ENCODE measurements at regions not wholly inside any gene's neighbourhood (a gene's known extent, or its start where the extent isn't known, plus 50 kb on each side); places are given as distances from the start of the nearest gene placed in this dataset.

DNA sequence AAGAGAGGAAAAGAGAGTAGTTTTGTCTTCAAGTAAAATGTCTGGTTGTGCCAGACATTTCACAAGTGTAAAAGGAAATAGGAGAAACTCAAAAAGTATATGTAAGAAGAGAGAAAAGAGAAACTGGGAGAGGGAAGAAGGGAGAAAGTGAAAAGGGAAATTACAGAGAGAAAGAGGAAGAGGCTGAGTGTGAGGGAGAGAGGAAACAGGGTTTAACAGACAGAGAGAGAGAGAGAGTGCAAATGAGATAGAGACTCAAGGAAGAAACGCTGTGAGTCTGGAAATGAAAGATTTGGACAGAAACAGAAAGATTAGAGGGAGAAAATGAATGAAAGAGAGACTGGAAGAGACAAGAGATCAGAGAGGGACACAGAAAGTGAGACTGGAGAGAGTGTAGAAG, 806.2 kb downstream of the PLA2G4A start:
- CTCF ChIA-PET: no interaction called here
- TF ChIP-seq, protein P1, sequence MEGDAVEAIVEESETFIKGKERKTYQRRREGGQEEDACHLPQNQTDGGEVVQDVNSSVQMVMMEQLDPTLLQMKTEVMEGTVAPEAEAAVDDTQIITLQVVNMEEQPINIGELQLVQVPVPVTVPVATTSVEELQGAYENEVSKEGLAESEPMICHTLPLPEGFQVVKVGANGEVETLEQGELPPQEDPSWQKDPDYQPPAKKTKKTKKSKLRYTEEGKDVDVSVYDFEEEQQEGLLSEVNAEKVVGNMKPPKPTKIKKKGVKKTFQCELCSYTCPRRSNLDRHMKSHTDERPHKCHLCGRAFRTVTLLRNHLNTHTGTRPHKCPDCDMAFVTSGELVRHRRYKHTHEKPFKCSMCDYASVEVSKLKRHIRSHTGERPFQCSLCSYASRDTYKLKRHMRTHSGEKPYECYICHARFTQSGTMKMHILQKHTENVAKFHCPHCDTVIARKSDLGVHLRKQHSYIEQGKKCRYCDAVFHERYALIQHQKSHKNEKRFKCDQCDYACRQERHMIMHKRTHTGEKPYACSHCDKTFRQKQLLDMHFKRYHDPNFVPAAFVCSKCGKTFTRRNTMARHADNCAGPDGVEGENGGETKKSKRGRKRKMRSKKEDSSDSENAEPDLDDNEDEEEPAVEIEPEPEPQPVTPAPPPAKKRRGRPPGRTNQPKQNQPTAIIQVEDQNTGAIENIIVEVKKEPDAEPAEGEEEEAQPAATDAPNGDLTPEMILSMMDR (IDR thresholded peaks at IDR 0.05): no peak
- TF ChIP-seq HOXB13 (CRISPR knock-in tag; IDR thresholded peaks at IDR 0.05; ENCODE audit: low read depth) (no peak), HOXA7 (CRISPR knock-in tag; IDR thresholded peaks at IDR 0.05) (no peak)
- FAIRE-seq: no peak

DNA sequence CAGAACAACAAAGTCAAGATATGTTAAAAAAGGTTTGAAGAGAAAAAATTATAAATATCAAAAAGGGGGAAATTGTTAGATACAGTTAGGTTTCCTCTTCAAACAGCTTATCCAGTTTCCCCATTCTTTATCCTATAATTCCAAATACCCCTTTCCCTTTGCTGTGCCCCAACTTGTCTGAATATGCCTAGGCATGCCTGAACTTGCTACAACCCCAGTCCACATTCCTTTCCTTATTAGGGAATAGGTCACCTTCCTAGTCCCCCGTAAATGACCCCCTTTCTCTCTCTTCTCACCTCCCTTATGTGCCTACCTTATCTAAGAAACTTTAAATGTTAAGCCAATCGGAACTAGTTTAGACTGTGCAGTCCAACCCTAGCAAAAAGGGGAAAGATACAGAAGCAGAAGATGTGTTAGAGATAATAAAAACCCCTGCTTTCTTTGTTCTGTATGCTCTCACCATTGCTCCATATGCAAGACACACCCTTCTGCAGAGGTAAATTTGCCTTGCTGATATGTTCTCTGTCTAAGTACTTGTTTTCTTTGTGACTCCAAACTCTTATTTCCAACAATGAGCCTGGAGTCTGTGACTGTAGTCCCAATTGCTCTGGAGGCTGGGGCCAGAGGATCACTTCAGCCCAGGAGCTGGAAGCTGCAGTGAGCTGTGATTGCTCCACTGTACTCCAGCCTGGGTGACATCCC, 810.1 kb downstream of the PLA2G4A start:
- 47% methylated on average over 2 of the region's 2 CpGs for WGBS (ENCODE audit: missing lambda C conversion rate)
- Histone ChIP-seq H3K4me3 (no peak overlapping the region), H3K4me1 (no peaks in the 10 kb centered on the region), H3K27ac (no peak overlapping the region), H3K4me2 (no peak overlapping the region), H3K9me3 (no peaks in the 10 kb centered on the region)
- FAIRE-seq (no peak), ATAC-seq (no peak), DNase-seq (ENCODE audit: low read depth in 1 of 2, low spot score in 1 of 2) (no peak)
- TF ChIP-seq, protein P2, sequence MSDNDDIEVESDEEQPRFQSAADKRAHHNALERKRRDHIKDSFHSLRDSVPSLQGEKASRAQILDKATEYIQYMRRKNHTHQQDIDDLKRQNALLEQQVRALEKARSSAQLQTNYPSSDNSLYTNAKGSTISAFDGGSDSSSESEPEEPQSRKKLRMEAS (IDR thresholded peaks at IDR 0.05): no peak
- TF ChIP-seq POLR2A (IDR thresholded peaks at IDR 0.05; ENCODE audit: low read length) (no peak), KDM5A (IDR thresholded peaks at IDR 0.05) (no peak), PHF8 (IDR thresholded peaks at IDR 0.05; ENCODE audit: borderline replicate concordance, low read depth) (no peak), JUN (IDR thresholded peaks at IDR 0.05) (no peak), EP300 (IDR thresholded peaks at IDR 0.05) (no peak), ZC3H11A (IDR thresholded peaks at IDR 0.05) (no peak), HEYL (CRISPR knock-in tag; IDR thresholded peaks at IDR 0.05) (no peak), RAD21 (conservative IDR thresholded peaks at IDR 0.05 in 1 of 2, IDR thresholded peaks at IDR 0.05 in 1 of 2) (no peak), ZFP36 (IDR thresholded peaks at IDR 0.05; ENCODE audit: borderline replicate concordance, partially characterized antibody) (no peak)
- TF ChIP-seq, protein P1 (IDR thresholded peaks at IDR 0.05): no peak
- TF ChIP-seq, protein P3, sequence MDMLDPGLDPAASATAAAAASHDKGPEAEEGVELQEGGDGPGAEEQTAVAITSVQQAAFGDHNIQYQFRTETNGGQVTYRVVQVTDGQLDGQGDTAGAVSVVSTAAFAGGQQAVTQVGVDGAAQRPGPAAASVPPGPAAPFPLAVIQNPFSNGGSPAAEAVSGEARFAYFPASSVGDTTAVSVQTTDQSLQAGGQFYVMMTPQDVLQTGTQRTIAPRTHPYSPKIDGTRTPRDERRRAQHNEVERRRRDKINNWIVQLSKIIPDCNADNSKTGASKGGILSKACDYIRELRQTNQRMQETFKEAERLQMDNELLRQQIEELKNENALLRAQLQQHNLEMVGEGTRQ (IDR thresholded peaks at IDR 0.05): no peak
- TF ChIP-seq, protein P4, sequence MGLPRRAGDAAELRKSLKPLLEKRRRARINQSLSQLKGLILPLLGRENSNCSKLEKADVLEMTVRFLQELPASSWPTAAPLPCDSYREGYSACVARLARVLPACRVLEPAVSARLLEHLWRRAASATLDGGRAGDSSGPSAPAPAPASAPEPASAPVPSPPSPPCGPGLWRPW (IDR thresholded peaks at IDR 0.05): no peak
- ChIA-PET CTCF (interaction anchor here (0.6 to 0.7 kb wide), 2 partner anchors 34 to 690 kb away, joined by 4 read pairs; no protein-coding TSS in a partner anchor), POLR2A (no interaction called here)

More for the DNA sequence above, 806.2 kb downstream of the PLA2G4A start:
- DNase-seq (ENCODE audit: low read depth in 1 of 2, low spot score in 1 of 2): no peak
- POLR2A ChIA-PET: no interaction called here
- whole genome bisulfite sequencing (ENCODE audit: missing lambda C conversion rate): 4% methylated on average over 1 of the region's 1 CpG
- ATAC-seq: no peak
- Histone ChIP-seq H3K27ac (no peak overlapping the region), H3K4me3 (no peak overlapping the region), H3K4me1 (no peaks in the 10 kb centered on the region), H3K4me2 (no peak overlapping the region), H3K9me3 (peaks cover 6% of the 10 kb centered on the region; the same call in 1 of the 3 replicates)

DNA sequence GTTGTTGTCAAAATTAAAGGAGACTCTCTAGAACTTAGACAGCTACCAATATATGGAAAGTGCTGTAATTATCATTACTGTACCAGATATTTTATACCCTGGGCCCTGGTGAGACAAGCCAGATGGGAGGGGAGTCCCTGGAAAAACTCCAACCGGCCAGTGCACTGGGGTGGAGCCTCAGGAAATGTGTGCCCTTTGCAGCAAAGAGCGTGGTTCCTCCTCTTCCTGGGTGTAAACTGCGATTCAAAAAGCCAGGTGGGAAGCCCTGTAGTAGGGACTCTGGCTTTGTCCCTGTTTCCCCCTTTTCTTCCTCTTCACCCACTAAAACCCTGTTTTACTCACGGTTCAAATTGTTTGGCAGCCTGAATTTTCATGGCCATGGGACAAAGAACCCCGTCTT, 812.3 kb downstream of the PLA2G4A start:
- WGBS (ENCODE audit: missing lambda C conversion rate): 46% methylated on average over 5 of the region's 5 CpGs
- no peak overlapping the region for H3K4me2 ChIP-seq
- no peak overlapping the region for H3K4me3 ChIP-seq
- no peak for DNase-seq (ENCODE audit: low read depth in 1 of 2, low spot score in 1 of 2)
- no peak for ATAC-seq
- FAIRE-seq: no peak
- ChIA-PET CTCF (interaction anchor here (1.0 kb wide), 1 partner anchor 10 kb away, joined by 3 read pairs; no protein-coding TSS in a partner anchor), POLR2A (no interaction called here)
- no peaks in the 10 kb centered on the region for H3K4me1 ChIP-seq
- TF ChIP-seq, protein P2 (IDR thresholded peaks at IDR 0.05): no peak
- no peak for TF ChIP-seq EHMT2 (IDR thresholded peaks at IDR 0.05; ENCODE audit: low read depth)
- TF ChIP-seq NR3C1 (IDR thresholded peaks at IDR 0.05): no peak
- TF ChIP-seq SMC3 (IDR thresholded peaks at IDR 0.05): no peak
- TF ChIP-seq FOXS1 (CRISPR knock-in tag; IDR thresholded peaks at IDR 0.05): no peak
- no peaks in the 10 kb centered on the region for H3K9me3 ChIP-seq
- H3K27ac ChIP-seq: no peak overlapping the region

Measured in A549 (cell line).